Glutamatergic neuron (in vitro differentiated cells): ENCODE measurements at regions not wholly inside any gene's neighbourhood (a gene's known extent, or its start where the extent isn't known, plus 50 kb on each side); places are given as distances from the start of the nearest gene placed in this dataset.

Experiments used
- DNase-seq: peaks from one replicate; pipeline ENCODE4 v3.0.0; 2022
- H3K27ac Mint-ChIP-seq: one replicate; pipeline ENCODE4 v1.8.0; 2020; ENCODE audit warnings: mild to moderate bottlenecking, mixed read lengths, inconsistent platforms; ENCODE audit not compliant: unreplicated experiment
- H3K27me3 Mint-ChIP-seq: one replicate; pipeline ENCODE4 v1.8.0; 2020; ENCODE audit warnings: mild to moderate bottlenecking, moderate library complexity, mixed read lengths, inconsistent platforms; ENCODE audit not compliant: unreplicated experiment
- H3K36me3 Mint-ChIP-seq: one replicate; pipeline ENCODE4 v1.8.0; 2020; ENCODE audit warnings: mild to moderate bottlenecking, mixed read lengths, inconsistent platforms; ENCODE audit not compliant: unreplicated experiment
- H3K4me1 Mint-ChIP-seq: one replicate; pipeline ENCODE4 v1.8.0; 2020; ENCODE audit warnings: mild to moderate bottlenecking, low read depth, mixed read lengths, inconsistent platforms; ENCODE audit not compliant: unreplicated experiment
- H3K4me3 Mint-ChIP-seq: one replicate; pipeline ENCODE4 v1.8.0; 2020; ENCODE audit warnings: mild to moderate bottlenecking, mixed read lengths, inconsistent platforms; ENCODE audit not compliant: unreplicated experiment
- H3K9me3 Mint-ChIP-seq: one replicate; pipeline ENCODE4 v1.8.0; 2020; ENCODE audit warnings: mild to moderate bottlenecking, moderate library complexity, mixed read lengths, inconsistent platforms; ENCODE audit not compliant: unreplicated experiment
- CTCF ChIP-seq: fragments of 200-600 bp; sonication (generic); IDR thresholded peaks from one replicate; pipeline ENCODE4 v1.5.0; 2021; ENCODE audit not compliant: partially characterized antibody, unreplicated experiment

- Mint-ChIP-seq H3K4me3 (no peak overlapping the region), H3K36me3 (no peaks in the 10 kb centered on the region), H3K9me3 (peaks cover 1% of the 10 kb centered on the region), H3K4me1 (no peaks in the 10 kb centered on the region), H3K27ac (no peak overlapping the region), H3K27me3 (peaks cover 1% of the 10 kb centered on the region)
- no peak for TF ChIP-seq CTCF
- DNase-seq: no peak
These were observed 157.2 kb downstream of the EDEM1 start for GRCh38 chr3:5344707-5345106.

GRCh38 chr3:5347486-5347885 is 160.0 kb downstream of the EDEM1 start:
- Mint-ChIP-seq H3K4me1 (no peaks in the 10 kb centered on the region), H3K27me3 (no peaks in the 10 kb centered on the region), H3K4me3 (no peak overlapping the region), H3K27ac (no peak overlapping the region), H3K9me3 (no peaks in the 10 kb centered on the region), H3K36me3 (no peaks in the 10 kb centered on the region)
- TF ChIP-seq CTCF: no peak
- DNase-seq: no peak

GRCh38 chr3:5348229-5348902 is 160.9 kb downstream of the EDEM1 start:
- Mint-ChIP-seq H3K27me3 (no peaks in the 10 kb centered on the region), H3K4me3 (no peak overlapping the region), H3K36me3 (no peaks in the 10 kb centered on the region), H3K4me1 (no peaks in the 10 kb centered on the region), H3K27ac (no peak overlapping the region), H3K9me3 (no peaks in the 10 kb centered on the region)
- no peak for DNase-seq
- TF ChIP-seq CTCF: no peak

- Mint-ChIP-seq H3K27ac (no peak overlapping the region), H3K4me3 (no peak overlapping the region), H3K27me3 (no peaks in the 10 kb centered on the region), H3K36me3 (no peaks in the 10 kb centered on the region), H3K4me1 (no peaks in the 10 kb centered on the region), H3K9me3 (no peaks in the 10 kb centered on the region)
- TF ChIP-seq CTCF: no peak
- DNase-seq: no peak
These were observed 161.8 kb downstream of the EDEM1 start for GRCh38 chr3:5349343-5349742.

GRCh38 chr3:5357089-5357488 is 169.6 kb downstream of the EDEM1 start:
- no peak overlapping the region for H3K27ac Mint-ChIP-seq
- H3K4me1 Mint-ChIP-seq: no peaks in the 10 kb centered on the region
- H3K36me3 Mint-ChIP-seq: no peaks in the 10 kb centered on the region
- no peaks in the 10 kb centered on the region for H3K9me3 Mint-ChIP-seq
- H3K27me3 Mint-ChIP-seq: no peaks in the 10 kb centered on the region
- H3K4me3 Mint-ChIP-seq: no peak overlapping the region
- DNase-seq: no peak
- no peak for TF ChIP-seq CTCF
